ENCODE measurements at regions not wholly inside any gene's neighbourhood (a gene's known extent, or its start where the extent isn't known, plus 50 kb on each side); places are given as distances from the start of the nearest gene placed in this dataset.

DNA sequence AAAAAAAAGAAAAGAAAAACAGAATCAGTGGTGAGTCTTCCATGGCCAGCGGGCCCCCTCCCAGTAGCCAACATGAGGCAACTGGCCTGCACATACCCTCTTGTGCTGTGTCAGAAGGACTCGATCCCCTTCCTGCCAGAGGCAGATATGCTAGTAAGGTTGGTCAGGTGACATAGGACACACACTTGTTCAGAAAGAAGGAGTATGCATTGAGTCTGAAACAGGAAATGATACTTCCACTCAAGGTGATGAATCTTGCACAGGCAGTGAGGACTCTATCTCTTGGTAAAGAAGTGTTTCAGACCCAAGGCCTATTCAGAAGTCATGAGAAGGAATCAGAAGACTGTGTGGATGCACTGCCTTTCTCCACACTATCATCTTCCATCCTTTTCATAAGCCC, 269.7 kb upstream of the FAR2 start:
- DNase-seq (ENCODE audit: low read depth in 2 of 2) = no peak

DNA sequence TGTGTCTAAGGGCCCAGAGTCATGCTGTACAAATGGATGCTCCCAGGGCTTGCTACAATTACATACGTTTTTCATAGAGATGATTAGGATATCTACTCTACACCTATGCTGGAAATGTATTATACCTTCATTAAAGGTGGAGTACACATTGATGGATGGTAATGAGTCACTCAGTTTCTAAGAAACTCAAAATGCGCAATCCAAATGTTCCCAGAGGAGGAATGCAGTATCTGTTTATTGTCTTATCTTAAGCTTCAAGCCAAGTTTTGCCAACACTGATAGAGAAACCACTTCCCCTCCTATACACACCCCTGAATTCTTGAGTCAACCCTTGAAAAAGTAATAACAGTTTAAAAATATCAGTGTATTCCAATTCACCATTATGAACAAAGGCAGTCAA, 266.6 kb upstream of the FAR2 start:
- no peak for DNase-seq (ENCODE audit: low read depth in 2 of 2)

- DNase-seq (ENCODE audit: low read depth in 2 of 2) = no peak
Observed at GRCh38 chr12:28883406-28883997, 265.6 kb upstream of the FAR2 start.

DNA sequence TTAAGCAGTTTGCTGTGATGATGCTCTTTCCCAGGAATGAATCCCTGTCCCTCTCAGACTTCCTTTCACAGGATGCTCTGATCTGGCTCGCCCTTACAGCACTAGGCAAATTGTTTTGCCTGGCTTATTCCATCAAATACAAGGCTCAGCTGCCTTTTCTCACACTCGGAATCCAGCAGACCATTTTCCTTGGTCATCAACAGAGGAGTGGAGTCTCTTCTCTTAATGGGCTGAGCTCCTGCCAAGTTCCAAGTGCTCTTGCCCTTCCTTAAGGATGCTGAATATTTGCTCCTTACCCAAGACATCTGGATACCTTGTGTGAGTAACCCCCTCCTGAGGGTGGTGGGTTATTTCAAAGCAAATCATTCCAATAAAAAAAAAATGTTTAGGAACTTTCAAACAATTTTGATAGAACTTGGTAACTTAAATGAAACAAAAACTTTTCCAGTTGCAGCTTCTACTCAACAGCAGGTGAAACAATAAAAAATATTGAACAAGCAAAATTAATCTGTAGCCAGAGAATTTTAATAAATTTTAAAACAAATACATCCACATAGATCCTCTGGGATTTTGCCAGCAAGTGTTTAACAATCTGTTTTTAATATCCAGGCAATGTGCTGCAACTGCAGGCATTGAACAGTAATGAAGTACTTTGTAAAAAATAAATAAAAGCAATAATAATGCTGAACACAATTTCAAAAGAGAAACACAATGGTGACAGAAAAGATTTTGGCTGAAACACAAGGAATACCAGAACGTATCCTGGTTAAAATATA, 264.0 kb upstream of the FAR2 start:
- DNase-seq (ENCODE audit: low read depth in 2 of 2) = no peak

DNA sequence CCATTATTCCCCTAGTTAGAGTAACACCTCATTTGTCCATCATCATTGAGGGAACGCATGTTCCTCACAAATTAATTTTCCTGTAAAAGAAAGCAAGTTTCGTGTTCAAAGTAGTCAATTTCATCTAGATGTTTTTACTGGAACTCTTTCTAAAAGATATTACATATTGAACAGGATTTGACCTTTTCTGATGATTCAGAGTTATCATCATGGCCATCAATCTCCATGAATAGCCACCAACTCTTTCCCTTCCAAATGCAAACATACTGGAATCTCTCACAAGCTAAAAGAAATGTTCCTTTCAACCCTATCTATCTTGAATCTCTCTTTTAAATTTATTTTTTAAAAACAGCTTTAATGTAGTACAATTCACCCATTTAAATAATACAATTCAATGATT, 263.1 kb upstream of the FAR2 start:
- DNase-seq (ENCODE audit: low read depth in 2 of 2) = no peak

- no peak for DNase-seq (ENCODE audit: low read depth in 2 of 2)
Observed at GRCh38 chr12:28887461-28887990, 261.6 kb upstream of the FAR2 start.

GRCh38 chr12:28890664-28891063, 258.4 kb upstream of the FAR2 start:
- DNase-seq (ENCODE audit: low read depth in 2 of 2) = no peak

DNA sequence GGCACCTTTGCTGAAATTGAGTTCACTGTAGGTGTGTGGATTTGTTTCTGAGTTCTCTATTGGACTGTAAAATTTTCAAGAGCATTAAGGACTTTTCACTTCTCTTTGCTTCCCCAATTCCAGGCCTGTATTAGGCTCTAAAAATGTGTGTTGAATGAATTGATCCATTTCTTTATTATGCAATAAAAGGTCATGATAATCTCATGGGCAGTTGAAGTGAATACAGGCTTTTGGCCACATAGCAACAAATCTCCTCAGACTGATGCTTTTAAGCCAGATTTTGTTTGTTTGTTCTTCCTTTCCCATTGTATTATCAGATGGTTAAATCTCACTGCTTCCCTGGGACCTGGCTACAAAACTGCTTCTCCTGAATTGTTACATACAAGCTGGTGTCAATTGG, 258.0 kb upstream of the FAR2 start:
- DNase-seq (ENCODE audit: low read depth in 2 of 2) = no peak

DNA sequence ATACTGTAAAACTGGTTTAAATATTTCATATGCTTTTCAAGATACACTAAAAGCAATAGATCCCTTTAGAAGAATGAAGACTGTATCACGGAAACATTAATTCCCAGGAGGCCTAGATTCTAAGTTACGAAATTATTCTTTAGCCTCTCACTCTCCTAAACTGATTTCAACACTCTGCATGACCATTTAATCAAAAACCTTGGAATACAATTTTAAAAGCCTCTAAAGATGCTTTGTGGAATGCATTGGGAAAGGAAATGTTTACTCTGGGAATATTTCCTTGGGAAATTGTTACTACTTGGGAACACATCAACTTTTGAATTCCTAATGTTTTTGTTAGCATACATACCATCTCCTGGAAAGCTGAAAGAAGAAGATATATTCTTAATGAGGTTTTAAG, 255.7 kb upstream of the FAR2 start:
- DNase-seq (ENCODE audit: low read depth in 2 of 2) = no peak

- no peak for DNase-seq (ENCODE audit: low read depth in 2 of 2)
Observed at GRCh38 chr12:28893856-28894255, 255.2 kb upstream of the FAR2 start.

DNA sequence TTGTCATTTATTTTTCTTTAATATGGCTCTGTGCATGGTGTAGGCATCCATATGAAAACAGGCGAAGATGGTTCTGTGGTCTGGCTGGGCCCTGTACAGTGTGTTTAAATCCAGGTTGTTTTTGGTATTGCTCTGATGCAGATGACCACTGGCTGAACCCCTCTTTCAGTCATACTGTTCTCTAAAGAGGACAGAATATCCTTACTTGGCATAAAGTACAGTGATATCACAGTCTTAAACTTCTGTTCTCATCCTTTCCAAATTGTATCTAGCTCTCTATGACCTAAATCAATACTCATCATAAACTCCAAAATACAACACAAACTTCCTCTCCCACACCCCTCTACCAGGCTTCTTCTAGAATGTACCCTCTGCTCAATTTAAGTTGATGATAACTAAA, 252.7 kb upstream of the FAR2 start:
- no peak for DNase-seq (ENCODE audit: low read depth in 2 of 2)

DNA sequence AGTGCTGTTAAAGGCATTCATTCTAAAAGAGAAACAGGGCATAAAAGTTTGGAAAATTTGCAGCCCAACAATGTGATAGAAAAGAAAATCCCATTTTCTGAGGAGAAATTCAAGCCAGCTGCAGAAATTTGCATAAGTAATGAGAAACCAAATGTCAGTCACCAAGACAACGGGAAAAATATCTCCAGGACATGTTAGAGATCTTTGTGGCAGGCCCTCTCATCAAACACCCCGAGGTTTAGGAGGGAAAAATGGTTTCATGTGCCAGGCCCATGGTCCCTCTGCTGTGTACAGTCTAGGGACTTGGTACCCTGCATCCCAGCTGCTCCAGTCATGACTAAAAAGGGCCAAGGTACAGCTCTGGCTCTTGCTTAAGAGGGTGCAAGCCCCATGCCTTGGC, 251.0 kb upstream of the FAR2 start:
- DNase-seq (ENCODE audit: low read depth in 2 of 2) = no peak

DNA sequence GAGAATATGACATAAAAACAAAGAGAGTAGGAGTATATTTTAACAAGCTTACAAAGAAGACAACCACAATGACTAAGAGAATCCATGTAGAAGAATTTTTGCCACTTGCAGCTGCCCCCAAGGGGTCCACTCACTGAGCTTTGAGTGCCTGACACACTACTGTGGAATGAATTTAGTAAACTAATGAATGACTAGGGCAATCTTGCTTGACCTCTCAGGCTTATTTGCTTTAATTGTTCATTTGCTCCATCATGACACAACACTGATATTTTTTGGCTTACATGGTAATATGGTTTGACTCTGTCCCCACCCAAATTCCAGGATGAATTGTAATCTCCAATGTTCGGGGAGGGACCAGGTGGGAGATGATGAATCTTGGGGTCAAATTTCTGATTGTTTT, 249.1 kb upstream of the FAR2 start:
- no peak for DNase-seq (ENCODE audit: low read depth in 2 of 2)

GRCh38 chr12:28905220-28905955, 243.7 kb upstream of the FAR2 start:
- DNase-seq (ENCODE audit: low read depth in 2 of 2) = no peak

- no peak for DNase-seq (ENCODE audit: low read depth in 2 of 2)
Observed at GRCh38 chr12:28908646-28909045, 240.4 kb upstream of the FAR2 start.

DNA sequence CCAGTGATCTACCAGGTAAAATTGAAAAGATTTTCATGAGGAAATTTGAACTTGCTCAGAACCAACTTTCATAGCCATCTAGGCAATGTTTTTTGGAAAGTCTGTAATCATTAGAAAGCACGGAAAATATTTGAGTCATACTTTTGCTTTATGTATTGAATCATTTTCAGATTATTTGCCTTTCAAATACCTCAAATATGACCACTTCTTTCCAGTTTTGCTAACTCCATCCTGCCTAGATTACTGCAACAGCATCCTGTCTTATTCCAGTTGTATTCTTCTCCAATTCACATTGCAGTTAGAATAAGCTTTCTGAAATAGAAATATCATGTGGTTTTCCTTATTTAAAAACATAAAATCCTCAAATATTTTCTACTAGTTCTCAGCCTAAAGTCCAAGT, 239.8 kb upstream of the FAR2 start:
- no peak for DNase-seq (ENCODE audit: low read depth in 2 of 2)

GRCh38 chr12:28925719-28926376, 223.2 kb upstream of the FAR2 start:
- DNase-seq (ENCODE audit: low read depth in 2 of 2) = no peak

DNA sequence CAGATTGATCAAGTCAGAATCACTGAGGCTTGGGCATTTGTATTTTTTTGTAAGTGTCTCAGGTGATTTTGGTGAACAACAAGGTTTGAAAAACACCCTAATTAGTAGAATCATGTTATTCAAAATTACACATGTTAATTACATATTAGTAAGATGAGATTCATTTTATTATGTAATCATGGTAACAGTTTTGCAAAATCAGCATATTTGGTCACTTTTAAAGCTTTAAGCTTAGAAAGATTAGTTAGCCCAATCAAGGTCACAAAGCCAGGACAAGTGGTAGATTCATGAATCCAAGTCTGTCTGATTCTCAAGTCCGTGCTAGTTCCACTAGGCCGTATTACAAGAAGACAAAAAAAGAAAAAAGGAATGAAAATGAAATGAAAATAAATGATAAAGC, 218.4 kb upstream of the FAR2 start:
- DNase-seq (ENCODE audit: low read depth in 2 of 2) = no peak

- no peak for DNase-seq (ENCODE audit: low read depth in 2 of 2)
Observed at GRCh38 chr12:28933176-28933575, 215.9 kb upstream of the FAR2 start.

DNA sequence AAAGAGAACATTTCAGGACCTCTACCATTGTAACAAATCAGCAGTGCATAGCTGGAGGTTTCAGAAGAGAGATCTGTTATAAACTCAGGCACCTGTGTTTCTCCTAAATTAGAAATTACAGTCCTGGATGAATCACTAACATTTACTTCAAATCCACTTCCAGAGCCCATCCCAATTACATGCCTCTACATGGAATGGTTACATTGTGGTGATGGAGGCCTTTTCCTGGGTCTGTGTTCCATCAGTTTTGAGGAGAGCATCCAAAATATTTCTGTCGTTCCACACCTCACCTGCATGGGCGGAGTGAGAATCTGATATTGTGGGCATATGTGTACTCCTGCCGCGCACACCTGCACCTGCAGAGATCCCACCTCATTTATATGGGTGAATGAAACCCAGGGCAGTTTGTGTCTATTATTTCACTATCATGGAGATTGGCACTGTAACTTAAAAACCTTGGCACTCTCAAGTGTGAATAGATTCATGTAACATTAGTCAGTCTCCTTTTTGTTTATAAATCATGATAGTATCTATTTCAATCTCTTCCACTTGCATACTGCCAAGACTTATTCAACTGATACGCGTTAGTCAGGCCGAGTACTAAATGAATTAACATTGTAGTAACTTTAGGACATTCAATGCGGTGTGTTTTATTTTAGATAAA, 215.1 kb upstream of the FAR2 start:
- DNase-seq (ENCODE audit: low read depth in 2 of 2) = no peak

- no peak for DNase-seq (ENCODE audit: low read depth in 2 of 2)
Observed at GRCh38 chr12:28936221-28936620, 212.9 kb upstream of the FAR2 start.

DNA sequence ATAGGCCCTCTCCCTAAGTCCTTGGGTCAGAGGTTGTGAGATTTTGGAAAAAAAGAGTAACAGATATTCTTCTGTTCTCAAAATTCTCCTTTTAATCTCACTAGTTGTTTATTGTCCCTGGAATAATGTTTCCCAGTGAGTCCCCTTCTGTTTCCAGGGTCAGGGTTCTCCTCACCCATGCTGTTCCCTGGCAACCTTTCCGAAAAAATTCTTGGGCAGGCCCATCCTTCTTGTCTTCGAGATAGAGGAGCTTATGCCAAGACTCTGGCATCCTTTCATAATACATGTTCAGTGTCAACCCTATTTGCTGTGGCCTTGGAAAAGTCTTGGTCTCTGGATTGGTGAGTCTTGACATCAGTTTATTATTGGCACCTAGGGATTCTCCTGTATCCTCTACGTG, 212.4 kb upstream of the FAR2 start:
- DNase-seq (ENCODE audit: low read depth in 2 of 2) = no peak
